PC-3 (cell line): ENCODE measurements at regions not wholly inside any gene's neighbourhood (a gene's known extent, or its start where the extent isn't known, plus 50 kb on each side); places are given as distances from the start of the nearest gene placed in this dataset.

ENCODE experiments used
- CTCF ChIP-seq: fragments of 300-600 bp; sonication (generic); conservative IDR thresholded peaks from 2 replicates; pipeline ENCODE4 v1.5.1; 2017; ENCODE audit warnings: antibody characterized with exemption, low read depth, mild to moderate bottlenecking, low read length
- EZH2 ChIP-seq: fragments of 300-600 bp; sonication (generic); IDR thresholded peaks from one replicate; pipeline ENCODE4 v1.6.1; 2017; ENCODE audit warnings: antibody characterized with exemption, mild to moderate bottlenecking, low read length; ENCODE audit not compliant: unreplicated experiment
- EZH2phosphoT487 ChIP-seq: fragments of 300-600 bp; sonication (generic); IDR thresholded peaks from 2 replicates; pipeline ENCODE4 v1.6.1; 2018; ENCODE audit warnings: mild to moderate bottlenecking, antibody characterized with exemption, low read length, borderline replicate concordance

GRCh38 chr15:100713163-100713867, 110.9 kb downstream of the ASB7 start:
- no peak for TF ChIP-seq CTCF
- no peak for TF ChIP-seq EZH2
- no peak for TF ChIP-seq EZH2phosphoT487
